ENCODE measurements at regions not wholly inside any gene's neighbourhood (a gene's known extent, or its start where the extent isn't known, plus 50 kb on each side); places are given as distances from the start of the nearest gene placed in this dataset.

DNA sequence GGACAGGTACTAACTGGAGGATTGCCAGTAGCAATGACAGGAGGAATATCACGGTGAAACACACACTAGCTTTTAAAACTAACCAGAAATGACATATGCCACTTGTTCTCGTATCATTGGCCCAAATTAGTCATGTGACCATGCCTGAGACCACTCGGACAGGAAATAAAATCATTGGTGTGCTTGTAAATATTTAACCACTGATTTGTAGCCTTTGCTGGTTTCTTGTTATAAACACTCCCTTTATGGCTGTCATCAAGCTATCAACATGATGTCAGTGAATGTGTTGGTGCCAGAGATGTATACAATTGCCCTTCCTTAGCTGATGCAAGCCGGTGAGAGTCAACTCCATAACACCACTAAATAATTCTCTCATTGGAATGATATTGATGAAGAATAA lies 123.7 kb upstream of the ANKH start:
- TF ChIP-seq EP300 (IDR thresholded peaks at IDR 0.05) (no peak), POLR2AphosphoS5 (IDR thresholded peaks at IDR 0.05) (no peak), POLR2A (IDR thresholded peaks at IDR 0.05) (no peak)
- TF ChIP-seq, protein P1, sequence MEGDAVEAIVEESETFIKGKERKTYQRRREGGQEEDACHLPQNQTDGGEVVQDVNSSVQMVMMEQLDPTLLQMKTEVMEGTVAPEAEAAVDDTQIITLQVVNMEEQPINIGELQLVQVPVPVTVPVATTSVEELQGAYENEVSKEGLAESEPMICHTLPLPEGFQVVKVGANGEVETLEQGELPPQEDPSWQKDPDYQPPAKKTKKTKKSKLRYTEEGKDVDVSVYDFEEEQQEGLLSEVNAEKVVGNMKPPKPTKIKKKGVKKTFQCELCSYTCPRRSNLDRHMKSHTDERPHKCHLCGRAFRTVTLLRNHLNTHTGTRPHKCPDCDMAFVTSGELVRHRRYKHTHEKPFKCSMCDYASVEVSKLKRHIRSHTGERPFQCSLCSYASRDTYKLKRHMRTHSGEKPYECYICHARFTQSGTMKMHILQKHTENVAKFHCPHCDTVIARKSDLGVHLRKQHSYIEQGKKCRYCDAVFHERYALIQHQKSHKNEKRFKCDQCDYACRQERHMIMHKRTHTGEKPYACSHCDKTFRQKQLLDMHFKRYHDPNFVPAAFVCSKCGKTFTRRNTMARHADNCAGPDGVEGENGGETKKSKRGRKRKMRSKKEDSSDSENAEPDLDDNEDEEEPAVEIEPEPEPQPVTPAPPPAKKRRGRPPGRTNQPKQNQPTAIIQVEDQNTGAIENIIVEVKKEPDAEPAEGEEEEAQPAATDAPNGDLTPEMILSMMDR (IDR thresholded peaks at IDR 0.05): no peak
